H9 (cell line): ENCODE measurements at regions not wholly inside any gene's neighbourhood (a gene's known extent, or its start where the extent isn't known, plus 50 kb on each side); places are given as distances from the start of the nearest gene placed in this dataset.

Source experiments
- DNase-seq: peaks from one replicate; pipeline ENCODE4 v3.0.0-alpha.2; 2017
- H2AFZ ChIP-seq: one replicate; pipeline ENCODE4 v1.6.1; 2013; ENCODE audit warnings: mild to moderate bottlenecking, low read length, control low read depth, moderate library complexity
- H2AK5ac ChIP-seq: 2 replicates; pipeline ENCODE4 v1.6.1; 2013; ENCODE audit warnings: low read length, control low read depth, mixed read lengths; ENCODE audit not compliant: insufficient read length
- H2BK120ac ChIP-seq: one replicate; pipeline ENCODE4 v1.6.1; 2013; ENCODE audit warnings: low read depth, mild to moderate bottlenecking, low read length, control low read depth, inconsistent platforms; ENCODE audit not compliant: poor library complexity, severe bottlenecking
- H2BK12ac ChIP-seq: 2 replicates; pipeline ENCODE4 v1.6.1; 2013; ENCODE audit warnings: low read length, control low read depth, mixed read lengths, low read depth; ENCODE audit not compliant: insufficient read length
- H2BK15ac ChIP-seq: 2 replicates; pipeline ENCODE4 v1.6.1; 2013; ENCODE audit warnings: low read depth, low read length, control low read depth
- H2BK20ac ChIP-seq: one replicate; pipeline ENCODE4 v1.6.1; 2013; ENCODE audit warnings: low read depth, mild to moderate bottlenecking, low read length, control low read depth, inconsistent platforms; ENCODE audit not compliant: poor library complexity, severe bottlenecking
- H2BK5ac ChIP-seq: 2 replicates; pipeline ENCODE4 v1.6.1; 2013; ENCODE audit warnings: low read length, control low read depth, mixed read lengths; ENCODE audit not compliant: insufficient read length
- H3K14ac ChIP-seq: 2 replicates; pipeline ENCODE4 v1.6.1; 2013; ENCODE audit warnings: low read length, control low read depth; ENCODE audit not compliant: insufficient read depth
- H3K18ac ChIP-seq: 2 replicates; pipeline ENCODE4 v1.6.1; 2013; ENCODE audit warnings: low read depth, mild to moderate bottlenecking, mixed read lengths, low read length, control low read depth; ENCODE audit not compliant: insufficient read length
- H3K23ac ChIP-seq: 2 replicates; pipeline ENCODE4 v1.6.1; 2013; ENCODE audit warnings: low read length, control low read depth, mixed read lengths, low read depth; ENCODE audit not compliant: insufficient read length
- H3K23me2 ChIP-seq: 2 replicates; pipeline ENCODE4 v1.6.1; 2013; ENCODE audit warnings: low read depth, mild to moderate bottlenecking, mixed read lengths, low read length, control low read depth; ENCODE audit not compliant: insufficient read length, poor library complexity, severe bottlenecking
- H3K27ac ChIP-seq: 2 replicates; pipeline ENCODE4 v1.5.1; 2013; ENCODE audit warnings: low read length, control low read depth, mixed read lengths, low read depth; ENCODE audit not compliant: insufficient read length
- H3K27me3 ChIP-seq: 2 replicates; pipeline ENCODE4 v1.6.1; 2013; ENCODE audit warnings: low read length, control low read depth, inconsistent platforms; ENCODE audit not compliant: insufficient read depth
- H3K4ac ChIP-seq: 2 replicates; pipeline ENCODE4 v1.6.1; 2013; ENCODE audit warnings: low read depth, mild to moderate bottlenecking, control low read depth, inconsistent platforms, low read length, moderate library complexity
- H3K4me1 ChIP-seq: 2 replicates; pipeline ENCODE4 v1.6.1; 2013; ENCODE audit warnings: low read length, control low read depth, inconsistent platforms; ENCODE audit not compliant: insufficient read depth
- H3K4me2 ChIP-seq: 2 replicates; pipeline ENCODE4 v1.6.1; 2013; ENCODE audit warnings: low read length, control low read depth, mixed read lengths; ENCODE audit not compliant: insufficient read length, insufficient read depth
- H3K56ac ChIP-seq: 2 replicates; pipeline ENCODE4 v1.6.1; 2013; ENCODE audit warnings: low read depth, mild to moderate bottlenecking, mixed read lengths, low read length, control low read depth; ENCODE audit not compliant: insufficient read length
- H3K79me1 ChIP-seq: 2 replicates; pipeline ENCODE4 v1.6.1; 2013; ENCODE audit warnings: low read depth, mild to moderate bottlenecking, moderate library complexity, low read length, control low read depth, inconsistent platforms; ENCODE audit not compliant: insufficient read depth, poor library complexity, severe bottlenecking
- H3K79me2 ChIP-seq: 2 replicates; pipeline ENCODE4 v1.6.1; 2013; ENCODE audit warnings: low read length, control low read depth, inconsistent platforms; ENCODE audit not compliant: insufficient read depth
- H3K9ac ChIP-seq: 2 replicates; pipeline ENCODE4 v1.6.1; 2013; ENCODE audit warnings: low read length, control low read depth, mixed read lengths; ENCODE audit not compliant: insufficient read length; ENCODE audit errors: extremely low read depth
- H3K9me3 ChIP-seq: one replicate; pipeline ENCODE4 v1.6.1; 2013; ENCODE audit warnings: low read depth, low read length, inconsistent platforms; ENCODE audit not compliant: control insufficient read depth
- H3T11ph ChIP-seq: one replicate; pipeline ENCODE4 v1.6.1; 2013; ENCODE audit warnings: mild to moderate bottlenecking, low read length, control low read depth, inconsistent platforms
- H4K20me1 ChIP-seq: one replicate; pipeline ENCODE4 v1.6.1; 2013; ENCODE audit not compliant: control insufficient read depth, insufficient read length, insufficient read depth
- H4K5ac ChIP-seq: 2 replicates; pipeline ENCODE4 v1.6.1; 2013; ENCODE audit warnings: low read depth, mild to moderate bottlenecking, mixed read lengths, low read length, control low read depth; ENCODE audit not compliant: insufficient read length
- H4K8ac ChIP-seq: replicated peaks from 2 replicates; pipeline ENCODE4 v1.6.1; 2013; ENCODE audit warnings: low read length, control low read depth, mixed read lengths, low read depth; ENCODE audit not compliant: insufficient read length
- H4K91ac ChIP-seq: 2 replicates; pipeline ENCODE4 v1.6.1; 2013; ENCODE audit warnings: low read depth, mild to moderate bottlenecking, moderate library complexity, mixed read lengths, low read length, control low read depth; ENCODE audit not compliant: insufficient read length
- H3K27ac Mint-ChIP-seq, 3 experiments: 2 replicates in 2 of 3; 3 replicates in 1 of 3; pipeline ENCODE4 v1.8.0; 2020 to 2021; ENCODE audit warnings: mixed read lengths in 3 of 3, mild to moderate bottlenecking in 1 of 3, moderate library complexity in 1 of 3
- H3K27me3 Mint-ChIP-seq: 2 replicates; pipeline ENCODE4 v1.8.0; 2021; ENCODE audit warnings: low read depth, mild to moderate bottlenecking, moderate library complexity, mixed read lengths
- H3K36me3 Mint-ChIP-seq, 3 experiments: 2 replicates in 2 of 3; 3 replicates in 1 of 3; pipeline ENCODE4 v1.8.0; 2020 to 2021; ENCODE audit warnings: low read depth in 3 of 3, mixed read lengths in 3 of 3; ENCODE audit not compliant: insufficient read depth in 1 of 3
- H3K4me1 Mint-ChIP-seq, 2 experiments: 2 replicates each; pipeline ENCODE4 v1.8.0; 2020; ENCODE audit warnings: mixed read lengths in 2 of 2
- H3K4me3 Mint-ChIP-seq, 2 experiments: 2 replicates in 1 of 2; 3 replicates in 1 of 2; pipeline ENCODE4 v1.8.0; 2020 to 2021; ENCODE audit warnings: mild to moderate bottlenecking in 2 of 2, mixed read lengths in 2 of 2, moderate library complexity in 1 of 2
- H3K9me3 Mint-ChIP-seq, 2 experiments: 2 replicates in 1 of 2; 3 replicates in 1 of 2; pipeline ENCODE4 v1.8.0; 2020; ENCODE audit warnings: mild to moderate bottlenecking in 2 of 2, mixed read lengths in 2 of 2, moderate library complexity in 1 of 2
- CTCF ChIP-seq: fragments of 200-600 bp; sonication (generic); conservative IDR thresholded peaks from 3 replicates; pipeline ENCODE4 v1.8.0; 2021; ENCODE audit warnings: antibody characterized with exemption, mild to moderate bottlenecking

DNA sequence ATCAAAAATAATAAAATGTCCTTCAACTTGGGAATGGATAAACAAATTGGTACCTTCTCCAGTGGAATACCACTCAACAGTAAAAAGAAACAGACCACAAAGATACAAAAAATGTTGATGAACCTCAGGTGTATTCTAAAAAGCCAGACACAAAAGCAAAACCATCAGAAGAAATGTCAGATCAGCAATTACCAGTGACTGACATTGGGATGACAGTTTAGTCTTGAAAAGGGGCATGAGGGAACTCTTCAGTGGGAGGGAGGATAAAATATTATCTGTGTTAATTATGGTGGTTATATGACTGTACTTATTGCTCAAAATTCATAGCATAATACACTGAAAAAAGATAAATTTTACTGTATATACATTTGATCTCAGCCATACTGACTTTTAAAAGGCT is 473.0 kb downstream of the TMX3 start:
- no peak overlapping the region for H2BK12ac ChIP-seq
- H3K4ac ChIP-seq, result no peak overlapping the region
- no peak overlapping the region for H2BK20ac ChIP-seq
- no peak overlapping the region for H2AFZ ChIP-seq
- TF ChIP-seq CTCF, result no peak
- no peak overlapping the region for H3K23ac ChIP-seq
- DNase-seq, result no peak
- H3K27ac ChIP-seq, result no peak overlapping the region
- no peak overlapping the region for H2BK5ac ChIP-seq
- H3K4me2 ChIP-seq, result no peak overlapping the region
- H3K9me3 ChIP-seq, result no peaks in the 10 kb centered on the region
- H2AK5ac ChIP-seq, result no peak overlapping the region
- H3K23me2 ChIP-seq, result no peaks in the 10 kb centered on the region
- no peak overlapping the region for H4K8ac ChIP-seq
- H3K27me3 Mint-ChIP-seq, result no peaks in the 10 kb centered on the region
- H3K4me3 Mint-ChIP-seq, result no peak overlapping the region
- H4K20me1 ChIP-seq, result no peaks in the 10 kb centered on the region
- no peak overlapping the region for H3K18ac ChIP-seq
- no peaks in the 10 kb centered on the region for H3K4me1 ChIP-seq
- H3K4me1 Mint-ChIP-seq, result no peaks in the 10 kb centered on the region
- H3K36me3 Mint-ChIP-seq, result no peaks in the 10 kb centered on the region
- H2BK15ac ChIP-seq, result no peak overlapping the region
- no peaks in the 10 kb centered on the region for H3K79me1 ChIP-seq
- H3K9ac ChIP-seq, result no peak overlapping the region
- no peaks in the 10 kb centered on the region for H3K79me2 ChIP-seq
- no peak overlapping the region for H4K5ac ChIP-seq
- H3K14ac ChIP-seq, result no peak overlapping the region
- no peak overlapping the region for H3K56ac ChIP-seq
- H3K9me3 Mint-ChIP-seq, result no peaks in the 10 kb centered on the region
- H3K27ac Mint-ChIP-seq, result no peak overlapping the region
- no peak overlapping the region for H4K91ac ChIP-seq
- H3K27me3 ChIP-seq, result no peaks in the 10 kb centered on the region
- H2BK120ac ChIP-seq, result no peak overlapping the region
- H3T11ph ChIP-seq, result no peak overlapping the region
